ENCODE measurements at regions not wholly inside any gene's neighbourhood (a gene's known extent, or its start where the extent isn't known, plus 50 kb on each side); places are given as distances from the start of the nearest gene placed in this dataset.

- ChIA-PET POLR2A (no interaction called here), CTCF (no interaction called here)
- TF ChIP-seq CTCF (IDR thresholded peaks at IDR 0.05) (no peak), PBX3 (IDR thresholded peaks at IDR 0.05) (no peak), HEYL (CRISPR knock-in tag; IDR thresholded peaks at IDR 0.05) (no peak), CHD4 (IDR thresholded peaks at IDR 0.05; ENCODE audit: borderline replicate concordance) (no peak), FOSL2 (IDR thresholded peaks at IDR 0.05) (no peak), FOSL2 (CRISPR knock-in tag; IDR thresholded peaks at IDR 0.05) (no peak), NR3C1 (IDR thresholded peaks at IDR 0.05) (no peak), PHF8 (IDR thresholded peaks at IDR 0.05; ENCODE audit: borderline replicate concordance, low read depth) (no peak), SREBF2 (IDR thresholded peaks at IDR 0.05) (no peak), MAFK (IDR thresholded peaks at IDR 0.05; ENCODE audit: partially characterized antibody) (no peak), BHLHE40 (IDR thresholded peaks at IDR 0.05; ENCODE audit: low read depth, low read length) (no peak), EHF (CRISPR knock-in tag; IDR thresholded peaks at IDR 0.05) (no peak), POLR2A (IDR thresholded peaks at IDR 0.05; ENCODE audit: low read length) (no peak), TP53 (CRISPR knock-in tag; IDR thresholded peaks at IDR 0.05) (no peak), CBX8 (IDR thresholded peaks at IDR 0.05) (no peak), CEBPB (IDR thresholded peaks at IDR 0.05) (no peak), ELK1 (IDR thresholded peaks at IDR 0.05; ENCODE audit: low read depth, low read length) (no peak)
- FAIRE-seq (no peak), DNase-seq (ENCODE audit: low read depth in 1 of 2, low spot score in 1 of 2) (peak in 1 of 2 experiments; percentile 1), ATAC-seq (no peak)
- Histone ChIP-seq H3K4me2 (no peak overlapping the region), H3K9me3 (no peaks in the 10 kb centered on the region), H3K4me3 (no peak overlapping the region), H3K4me1 (no peaks in the 10 kb centered on the region), H3K27ac (no peak overlapping the region)
These were observed 384.4 kb downstream of the RSL24D1 start for GRCh38 chr15:54812383-54812782.

GRCh38 chr15:54810496-54810895, 386.2 kb downstream of the RSL24D1 start:
- ChIA-PET POLR2A (no interaction called here), CTCF (no interaction called here)
- no peaks in the 10 kb centered on the region for H3K4me1 ChIP-seq
- H3K27ac ChIP-seq = no peak overlapping the region
- no peak for ATAC-seq
- DNase-seq (ENCODE audit: low read depth in 1 of 2, low spot score in 1 of 2) = no peak
- no peak overlapping the region for H3K4me3 ChIP-seq
- no peak overlapping the region for H3K4me2 ChIP-seq
- H3K9me3 ChIP-seq = no peaks in the 10 kb centered on the region
- no peak for TF ChIP-seq RAD21 (conservative IDR thresholded peaks at IDR 0.05 in 1 of 2, IDR thresholded peaks at IDR 0.05 in 1 of 2)
- TF ChIP-seq FOSL2 (IDR thresholded peaks at IDR 0.05) = no peak
- no peak for TF ChIP-seq FOSL2 (CRISPR knock-in tag; IDR thresholded peaks at IDR 0.05)
- no peak for TF ChIP-seq RNF2 (IDR thresholded peaks at IDR 0.05; ENCODE audit: borderline replicate concordance, low read depth)
- no peak for TF ChIP-seq MAFK (IDR thresholded peaks at IDR 0.05; ENCODE audit: partially characterized antibody)
- no peak for FAIRE-seq

GRCh38 chr15:54810031-54810430, 386.7 kb downstream of the RSL24D1 start:
- ATAC-seq (no peak), DNase-seq (ENCODE audit: low read depth in 1 of 2, low spot score in 1 of 2) (no peak), FAIRE-seq (no peak)
- no peak overlapping the region for H3K27ac ChIP-seq
- H3K4me1 ChIP-seq = no peaks in the 10 kb centered on the region
- POLR2A ChIA-PET = no interaction called here
- no peak for TF ChIP-seq ZC3H11A (IDR thresholded peaks at IDR 0.05)
- TF ChIP-seq E2F6 (IDR thresholded peaks at IDR 0.05; ENCODE audit: borderline replicate concordance, low read depth) = no peak
- CTCF ChIA-PET = no interaction called here
- no peaks in the 10 kb centered on the region for H3K9me3 ChIP-seq
- 14% methylated on average over 2 of the region's 2 CpGs for WGBS (ENCODE audit: missing lambda C conversion rate)
- H3K4me2 ChIP-seq = no peak overlapping the region
- no peak overlapping the region for H3K4me3 ChIP-seq

Data from A549 (cell line).